ENCODE measurements at regions not wholly inside any gene's neighbourhood (a gene's known extent, or its start where the extent isn't known, plus 50 kb on each side); places are given as distances from the start of the nearest gene placed in this dataset.

GRCh38 chr13:22375151-22375550, 704.3 kb downstream of the FGF9 start:
- peaks cover 2% of the 10 kb centered on the region for H3K9me3 ChIP-seq (ENCODE audit: control insufficient read depth, low read depth, low read length)
- no peaks in the 10 kb centered on the region for H3K27me3 ChIP-seq (ENCODE audit: control insufficient read depth, extremely low read depth, insufficient read depth, low read length)
- no peaks in the 10 kb centered on the region for H4K20me1 ChIP-seq (ENCODE audit: control insufficient read depth, extremely low read depth, insufficient read depth, low read length)
- no peaks in the 10 kb centered on the region for H3K79me2 ChIP-seq (ENCODE audit: control insufficient read depth, insufficient read depth, low read length)
- dilution Hi-C loops (cut with MboI; ENCODE audit: extremely low pct_ligation_motif_present, low sequenced_read_pairs) = no loop called here
- H3K4me1 ChIP-seq (ENCODE audit: control insufficient read depth, extremely low read depth, insufficient read depth, low read length) = no peaks in the 10 kb centered on the region
- no peak overlapping the region for H3K4me2 ChIP-seq (ENCODE audit: control insufficient read depth, extremely low read depth, insufficient read depth, low read depth, low read length)
- FAIRE-seq (no peak), DNase-seq (ENCODE audit: low read depth, low spot score) (no peak)
- TF ChIP-seq CTCF (optimal IDR thresholded peaks at IDR 0.05 in 1 of 3, IDR thresholded peaks at IDR 0.05 in 1 of 3, conservative IDR thresholded peaks at IDR 0.05 in 1 of 3; ENCODE audit: extremely low read depth in 1 of 3, insufficient read depth in 2 of 3, low read length in 3 of 3) (no peak), EZH2 (IDR thresholded peaks at IDR 0.05; ENCODE audit: low read length) (no peak)
- no peak overlapping the region for H2AFZ ChIP-seq (ENCODE audit: control insufficient read depth, low read length)
- H3K9ac ChIP-seq (ENCODE audit: control insufficient read depth, extremely low read depth, insufficient read depth, low read length) = no peak overlapping the region
- H3K36me3 ChIP-seq (ENCODE audit: control insufficient read depth in 2 of 2, extremely low read depth in 1 of 2, insufficient read depth in 2 of 2, low read length in 2 of 2) = no peaks in the 10 kb centered on the region
- no peak overlapping the region for H3K27ac ChIP-seq (ENCODE audit: control insufficient read depth, insufficient read depth, low read length)
- no peaks in the 10 kb centered on the region for H3K9me1 ChIP-seq (ENCODE audit: control insufficient read depth, extremely low read depth, insufficient read depth, low read length)
- no peak overlapping the region for H3K4me3 ChIP-seq (ENCODE audit: control insufficient read depth in 2 of 3, extremely low read depth in 1 of 3, insufficient read depth in 2 of 3, low read depth in 1 of 3, low read length in 3 of 3)

- no peaks in the 10 kb centered on the region for H4K20me1 ChIP-seq (ENCODE audit: control insufficient read depth, extremely low read depth, insufficient read depth, low read length)
- no peaks in the 10 kb centered on the region for H3K36me3 ChIP-seq (ENCODE audit: control insufficient read depth in 2 of 2, extremely low read depth in 1 of 2, insufficient read depth in 2 of 2, low read length in 2 of 2)
- no peak overlapping the region for H3K27ac ChIP-seq (ENCODE audit: control insufficient read depth, insufficient read depth, low read length)
- no peak for DNase-seq (ENCODE audit: low read depth, low spot score)
- no peak overlapping the region for H3K4me3 ChIP-seq (ENCODE audit: control insufficient read depth in 2 of 3, extremely low read depth in 1 of 3, insufficient read depth in 2 of 3, low read depth in 1 of 3, low read length in 3 of 3)
- H3K9me3 ChIP-seq (ENCODE audit: control insufficient read depth, low read depth, low read length) = no peaks in the 10 kb centered on the region
- no peaks in the 10 kb centered on the region for H3K4me1 ChIP-seq (ENCODE audit: control insufficient read depth, extremely low read depth, insufficient read depth, low read length)
- FAIRE-seq = no peak
- H3K9ac ChIP-seq (ENCODE audit: control insufficient read depth, extremely low read depth, insufficient read depth, low read length) = no peak overlapping the region
- H3K4me2 ChIP-seq (ENCODE audit: control insufficient read depth, extremely low read depth, insufficient read depth, low read depth, low read length) = no peak overlapping the region
- no peaks in the 10 kb centered on the region for H3K9me1 ChIP-seq (ENCODE audit: control insufficient read depth, extremely low read depth, insufficient read depth, low read length)
- no peak for TF ChIP-seq CTCF (optimal IDR thresholded peaks at IDR 0.05 in 1 of 3, IDR thresholded peaks at IDR 0.05 in 1 of 3, conservative IDR thresholded peaks at IDR 0.05 in 1 of 3; ENCODE audit: extremely low read depth in 1 of 3, insufficient read depth in 2 of 3, low read length in 3 of 3)
- no peak for TF ChIP-seq EZH2 (IDR thresholded peaks at IDR 0.05; ENCODE audit: low read length)
- dilution Hi-C loops (cut with MboI; ENCODE audit: extremely low pct_ligation_motif_present, low sequenced_read_pairs) = no loop called here
- H3K79me2 ChIP-seq (ENCODE audit: control insufficient read depth, insufficient read depth, low read length) = no peaks in the 10 kb centered on the region
- no peak overlapping the region for H2AFZ ChIP-seq (ENCODE audit: control insufficient read depth, low read length)
- no peaks in the 10 kb centered on the region for H3K27me3 ChIP-seq (ENCODE audit: control insufficient read depth, extremely low read depth, insufficient read depth, low read length)
Observed at GRCh38 chr13:22387899-22388298, 717.0 kb downstream of the FGF9 start.

Data from keratinocyte (primary cell).